WTC11 (cell line): ENCODE measurements at regions not wholly inside any gene's neighbourhood (a gene's known extent, or its start where the extent isn't known, plus 50 kb on each side); places are given as distances from the start of the nearest gene placed in this dataset.
A peak's percentile ranks its signal among the peaks of the same experiment; 100 is the strongest.

Experiments
- ATAC-seq: fragments of 200-7000 bp; cut with Tn5 transposase; 2 replicates; pipeline ENCODE4 v1.10.0; 2021; ENCODE audit warnings: mild to moderate bottlenecking, moderate library complexity
- CTCF ChIA-PET: fragments of 300-600 bp; sonication (Branson Sonifier 250); formaldehyde crosslinking; loops from one replicate; lab custom pipeline; 2021; ENCODE audit warnings: antibody characterized with exemption; lab: Charles Lee
- POLR2A ChIA-PET: fragments of 350-600 bp; sonication (Branson Sonifier 250); formaldehyde crosslinking; loops from one replicate; lab custom pipeline; 2021; ENCODE audit warnings: antibody characterized with exemption; lab: Charles Lee
- DNase-seq: peaks from one replicate; pipeline ENCODE4 v3.0.0; 2021; ENCODE audit warnings: low spot score
- H3K27ac Mint-ChIP-seq: 2 replicates; pipeline ENCODE4 v1.8.0; 2021; ENCODE audit warnings: mixed read lengths
- H3K27me3 Mint-ChIP-seq: 2 replicates; pipeline ENCODE4 v1.8.0; 2021; ENCODE audit warnings: low read depth, mild to moderate bottlenecking, moderate library complexity, mixed read lengths
- H3K36me3 Mint-ChIP-seq: 2 replicates; pipeline ENCODE4 v1.8.0; 2021; ENCODE audit warnings: mixed read lengths
- H3K4me1 Mint-ChIP-seq: 2 replicates; pipeline ENCODE4 v1.8.0; 2022; ENCODE audit warnings: mixed read lengths
- H3K4me3 Mint-ChIP-seq: 2 replicates; pipeline ENCODE4 v1.8.0; 2021; ENCODE audit warnings: mild to moderate bottlenecking, moderate library complexity, mixed read lengths
- H3K9me3 Mint-ChIP-seq: 2 replicates; pipeline ENCODE4 v1.8.0; 2021; ENCODE audit warnings: mixed read lengths
- ETV6 ChIP-seq: sonication (generic); formaldehyde crosslinking; IDR thresholded peaks from 2 replicates; pipeline ENCODE4 v1.8.1; 2022; ENCODE audit warnings: mild to moderate bottlenecking, missing genetic modification reagents
- FOXJ3 ChIP-seq: sonication (generic); formaldehyde crosslinking; IDR thresholded peaks from 2 replicates; pipeline ENCODE4 v1.9.0; 2021; ENCODE audit warnings: missing genetic modification reagents, mild to moderate bottlenecking, borderline replicate concordance
- GABPB1 ChIP-seq: sonication (generic); formaldehyde crosslinking; IDR thresholded peaks from 2 replicates; pipeline ENCODE4 v1.8.1; 2023; ENCODE audit warnings: mild to moderate bottlenecking, missing genetic modification reagents
- GTF2I ChIP-seq: fragments of 250-450 bp; sonication (Bioruptor Pico); conservative IDR thresholded peaks from 2 replicates; pipeline ENCODE4 v1.4.0; 2021; ENCODE audit warnings: mild to moderate bottlenecking
- HMGA2 ChIP-seq: fragments of 250-450 bp; sonication (Bioruptor Pico); IDR thresholded peaks from 2 replicates; pipeline ENCODE4 v1.4.0; 2021; ENCODE audit warnings: mild to moderate bottlenecking, moderate library complexity
- KAT7 ChIP-seq: sonication (generic); formaldehyde crosslinking; IDR thresholded peaks from 2 replicates; pipeline ENCODE4 v1.8.1; 2023; ENCODE audit warnings: missing genetic modification reagents, mild to moderate bottlenecking, borderline replicate concordance
- MXD4 ChIP-seq: fragments of 250-450 bp; sonication (Bioruptor Pico); IDR thresholded peaks from 2 replicates; pipeline ENCODE4 v1.8.0; 2021; ENCODE audit warnings: mild to moderate bottlenecking, moderate library complexity, borderline replicate concordance
- NFYB ChIP-seq: sonication (generic); formaldehyde crosslinking; conservative IDR thresholded peaks from 2 replicates; pipeline ENCODE4 v1.8.0; 2022; ENCODE audit warnings: low read depth, missing genetic modification reagents
- OVOL2 ChIP-seq: fragments of 250-450 bp; sonication (Bioruptor Pico); IDR thresholded peaks from 2 replicates; pipeline ENCODE4 v1.9.0; 2021; ENCODE audit warnings: mild to moderate bottlenecking, borderline replicate concordance
- SMAD4 ChIP-seq: sonication (generic); formaldehyde crosslinking; IDR thresholded peaks from 2 replicates; pipeline ENCODE4 v1.8.0; 2022; ENCODE audit warnings: mild to moderate bottlenecking, missing genetic modification reagents
- TCF7 ChIP-seq: sonication (generic); formaldehyde crosslinking; IDR thresholded peaks from 2 replicates; pipeline ENCODE4 v1.8.0; 2022; ENCODE audit warnings: mild to moderate bottlenecking, low read depth, missing genetic modification reagents, moderate library complexity
- ZNF263 ChIP-seq: sonication (generic); formaldehyde crosslinking; IDR thresholded peaks from 2 replicates; pipeline ENCODE4 v1.8.1; 2022; ENCODE audit warnings: low read depth, mild to moderate bottlenecking, moderate library complexity, missing genetic modification reagents
- ZNF671 ChIP-seq: fragments of 250-450 bp; sonication (Bioruptor Pico); IDR thresholded peaks from 2 replicates; pipeline ENCODE4 v1.8.0; 2021; ENCODE audit warnings: mild to moderate bottlenecking
- TF ChIP-seq, protein P1 (sequence below): sonication (generic); formaldehyde crosslinking; IDR thresholded peaks from 2 replicates; pipeline ENCODE4 v1.8.1; 2022; ENCODE audit warnings: mild to moderate bottlenecking, missing genetic modification reagents, moderate library complexity, borderline replicate concordance
- TF ChIP-seq, protein P2 (sequence below): sonication (generic); formaldehyde crosslinking; IDR thresholded peaks from 2 replicates; pipeline ENCODE4 v1.8.1; 2023; ENCODE audit warnings: mild to moderate bottlenecking, missing genetic modification reagents
- TF ChIP-seq, protein P3 (sequence below): fragments of 250-450 bp; sonication (Bioruptor Pico); IDR thresholded peaks from 2 replicates; pipeline ENCODE4 v1.9.0; 2021; ENCODE audit warnings: mild to moderate bottlenecking, borderline replicate concordance
- TF ChIP-seq, protein P4 (sequence below): sonication (generic); formaldehyde crosslinking; IDR thresholded peaks from 2 replicates; pipeline ENCODE4 v1.8.1; 2023; ENCODE audit warnings: mild to moderate bottlenecking, missing genetic modification reagents, moderate library complexity
- TF ChIP-seq, protein P5 (sequence below): sonication (generic); formaldehyde crosslinking; IDR thresholded peaks from 2 replicates; pipeline ENCODE4 v1.8.1; 2023; ENCODE audit warnings: mild to moderate bottlenecking, missing genetic modification reagents, moderate library complexity
- TF ChIP-seq, protein P6 (sequence below): sonication (generic); formaldehyde crosslinking; conservative IDR thresholded peaks from 2 replicates; pipeline ENCODE4 v1.8.1; 2022; ENCODE audit warnings: mild to moderate bottlenecking, missing genetic modification reagents

DNA sequence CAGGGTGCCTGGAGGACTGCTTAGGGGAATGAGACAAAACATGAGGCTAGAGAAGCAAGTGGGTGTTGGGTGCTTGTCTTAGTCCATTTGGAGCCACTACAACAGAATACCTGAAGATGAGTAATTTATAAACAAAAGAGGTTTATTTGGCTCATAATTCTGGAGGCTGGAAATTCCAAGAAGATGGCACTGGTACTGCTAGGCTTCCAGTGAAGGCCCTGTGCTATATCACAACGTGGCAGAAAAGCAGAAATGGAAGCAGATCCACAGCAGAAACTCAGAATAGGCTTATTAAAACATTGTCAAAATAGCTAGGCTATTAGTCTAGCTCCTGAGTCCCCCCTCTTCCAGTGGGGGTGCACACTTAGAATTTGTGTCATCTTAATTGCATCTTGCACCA, 701.7 kb downstream of the RWDD3 start (continued):
- no peak for TF ChIP-seq NFYB (CRISPR knock-in tag)
- TF ChIP-seq HMGA2 (CRISPR knock-in tag), result no peak
- TF ChIP-seq, protein P1, sequence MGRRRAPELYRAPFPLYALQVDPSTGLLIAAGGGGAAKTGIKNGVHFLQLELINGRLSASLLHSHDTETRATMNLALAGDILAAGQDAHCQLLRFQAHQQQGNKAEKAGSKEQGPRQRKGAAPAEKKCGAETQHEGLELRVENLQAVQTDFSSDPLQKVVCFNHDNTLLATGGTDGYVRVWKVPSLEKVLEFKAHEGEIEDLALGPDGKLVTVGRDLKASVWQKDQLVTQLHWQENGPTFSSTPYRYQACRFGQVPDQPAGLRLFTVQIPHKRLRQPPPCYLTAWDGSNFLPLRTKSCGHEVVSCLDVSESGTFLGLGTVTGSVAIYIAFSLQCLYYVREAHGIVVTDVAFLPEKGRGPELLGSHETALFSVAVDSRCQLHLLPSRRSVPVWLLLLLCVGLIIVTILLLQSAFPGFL (CRISPR knock-in tag), result no peak
- TF ChIP-seq, protein P2, sequence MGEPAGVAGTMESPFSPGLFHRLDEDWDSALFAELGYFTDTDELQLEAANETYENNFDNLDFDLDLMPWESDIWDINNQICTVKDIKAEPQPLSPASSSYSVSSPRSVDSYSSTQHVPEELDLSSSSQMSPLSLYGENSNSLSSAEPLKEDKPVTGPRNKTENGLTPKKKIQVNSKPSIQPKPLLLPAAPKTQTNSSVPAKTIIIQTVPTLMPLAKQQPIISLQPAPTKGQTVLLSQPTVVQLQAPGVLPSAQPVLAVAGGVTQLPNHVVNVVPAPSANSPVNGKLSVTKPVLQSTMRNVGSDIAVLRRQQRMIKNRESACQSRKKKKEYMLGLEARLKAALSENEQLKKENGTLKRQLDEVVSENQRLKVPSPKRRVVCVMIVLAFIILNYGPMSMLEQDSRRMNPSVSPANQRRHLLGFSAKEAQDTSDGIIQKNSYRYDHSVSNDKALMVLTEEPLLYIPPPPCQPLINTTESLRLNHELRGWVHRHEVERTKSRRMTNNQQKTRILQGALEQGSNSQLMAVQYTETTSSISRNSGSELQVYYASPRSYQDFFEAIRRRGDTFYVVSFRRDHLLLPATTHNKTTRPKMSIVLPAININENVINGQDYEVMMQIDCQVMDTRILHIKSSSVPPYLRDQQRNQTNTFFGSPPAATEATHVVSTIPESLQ, result no peak
- no peak for TF ChIP-seq ZNF263 (CRISPR knock-in tag)

DNA sequence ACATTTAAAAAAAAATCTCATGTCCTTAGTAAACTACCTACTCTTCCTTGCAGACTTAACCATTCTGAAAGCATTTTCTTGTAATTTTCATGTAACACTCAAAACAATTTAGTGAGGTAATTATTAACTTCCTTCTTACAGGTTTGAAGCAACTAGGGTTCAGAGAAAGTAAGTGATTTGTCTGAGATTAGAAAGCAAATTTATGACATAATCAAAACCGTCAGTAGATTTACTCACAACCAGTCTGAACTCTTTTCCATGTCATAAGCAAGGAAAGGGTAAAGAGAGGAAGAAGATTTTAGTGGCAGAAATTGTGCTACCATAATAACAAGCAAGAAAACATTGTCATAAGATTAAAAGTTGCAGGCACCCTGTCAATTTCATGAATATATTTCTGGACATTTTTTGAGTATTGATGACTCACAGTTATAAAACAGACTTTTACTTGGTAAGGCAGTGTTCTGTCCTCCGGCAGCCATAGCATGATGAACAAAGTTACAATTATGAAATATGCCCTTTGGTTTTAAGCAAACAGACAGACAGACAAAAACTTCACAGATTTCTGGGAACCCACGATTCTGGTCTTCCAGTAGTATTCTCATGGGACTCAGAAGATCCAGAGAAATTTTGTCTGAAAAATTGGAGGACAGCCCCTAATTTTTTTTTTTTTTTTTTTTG, 707.2 kb downstream of the RWDD3 start:
- H3K4me3 Mint-ChIP-seq, result no peak overlapping the region
- no peaks in the 10 kb centered on the region for H3K36me3 Mint-ChIP-seq
- ATAC-seq (no peak), DNase-seq (no peak)
- no peaks in the 10 kb centered on the region for H3K4me1 Mint-ChIP-seq
- no peaks in the 10 kb centered on the region for H3K9me3 Mint-ChIP-seq
- POLR2A ChIA-PET, result no interaction called here
- CTCF ChIA-PET, result no interaction called here
- TF ChIP-seq MXD4 (CRISPR knock-in tag) (no peak), ETV6 (no peak)
- TF ChIP-seq, protein P3, sequence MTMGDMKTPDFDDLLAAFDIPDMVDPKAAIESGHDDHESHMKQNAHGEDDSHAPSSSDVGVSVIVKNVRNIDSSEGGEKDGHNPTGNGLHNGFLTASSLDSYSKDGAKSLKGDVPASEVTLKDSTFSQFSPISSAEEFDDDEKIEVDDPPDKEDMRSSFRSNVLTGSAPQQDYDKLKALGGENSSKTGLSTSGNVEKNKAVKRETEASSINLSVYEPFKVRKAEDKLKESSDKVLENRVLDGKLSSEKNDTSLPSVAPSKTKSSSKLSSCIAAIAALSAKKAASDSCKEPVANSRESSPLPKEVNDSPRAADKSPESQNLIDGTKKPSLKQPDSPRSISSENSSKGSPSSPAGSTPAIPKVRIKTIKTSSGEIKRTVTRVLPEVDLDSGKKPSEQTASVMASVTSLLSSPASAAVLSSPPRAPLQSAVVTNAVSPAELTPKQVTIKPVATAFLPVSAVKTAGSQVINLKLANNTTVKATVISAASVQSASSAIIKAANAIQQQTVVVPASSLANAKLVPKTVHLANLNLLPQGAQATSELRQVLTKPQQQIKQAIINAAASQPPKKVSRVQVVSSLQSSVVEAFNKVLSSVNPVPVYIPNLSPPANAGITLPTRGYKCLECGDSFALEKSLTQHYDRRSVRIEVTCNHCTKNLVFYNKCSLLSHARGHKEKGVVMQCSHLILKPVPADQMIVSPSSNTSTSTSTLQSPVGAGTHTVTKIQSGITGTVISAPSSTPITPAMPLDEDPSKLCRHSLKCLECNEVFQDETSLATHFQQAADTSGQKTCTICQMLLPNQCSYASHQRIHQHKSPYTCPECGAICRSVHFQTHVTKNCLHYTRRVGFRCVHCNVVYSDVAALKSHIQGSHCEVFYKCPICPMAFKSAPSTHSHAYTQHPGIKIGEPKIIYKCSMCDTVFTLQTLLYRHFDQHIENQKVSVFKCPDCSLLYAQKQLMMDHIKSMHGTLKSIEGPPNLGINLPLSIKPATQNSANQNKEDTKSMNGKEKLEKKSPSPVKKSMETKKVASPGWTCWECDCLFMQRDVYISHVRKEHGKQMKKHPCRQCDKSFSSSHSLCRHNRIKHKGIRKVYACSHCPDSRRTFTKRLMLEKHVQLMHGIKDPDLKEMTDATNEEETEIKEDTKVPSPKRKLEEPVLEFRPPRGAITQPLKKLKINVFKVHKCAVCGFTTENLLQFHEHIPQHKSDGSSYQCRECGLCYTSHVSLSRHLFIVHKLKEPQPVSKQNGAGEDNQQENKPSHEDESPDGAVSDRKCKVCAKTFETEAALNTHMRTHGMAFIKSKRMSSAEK (CRISPR knock-in tag), result no peak
- no peak overlapping the region for H3K27ac Mint-ChIP-seq
- H3K27me3 Mint-ChIP-seq, result no peaks in the 10 kb centered on the region

DNA sequence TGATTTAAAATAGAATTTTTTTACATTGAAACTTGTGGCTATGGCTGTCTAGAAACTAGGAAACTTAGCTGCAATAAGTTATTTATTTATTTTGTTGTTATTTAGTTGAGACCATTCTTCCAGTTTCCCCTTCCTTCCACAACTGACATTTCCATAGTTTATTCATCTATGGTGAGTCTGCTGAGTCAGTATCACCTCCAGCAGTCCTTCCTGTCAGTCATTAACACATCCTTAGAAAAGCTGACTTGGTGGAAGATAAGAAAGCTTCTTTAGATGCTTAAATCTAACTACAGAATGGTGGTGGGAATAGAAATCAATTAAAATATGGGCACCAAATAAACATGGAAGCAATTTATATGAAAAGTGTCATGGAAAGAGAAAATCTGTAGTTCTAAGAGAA, 714.0 kb downstream of the RWDD3 start:
- Mint-ChIP-seq H3K27ac (0 out of 2 replicates have a peak overlapping the region, but pooled peaks have one; percentile 26), H3K36me3 (no peaks in the 10 kb centered on the region), H3K9me3 (no peaks in the 10 kb centered on the region), H3K27me3 (no peaks in the 10 kb centered on the region), H3K4me3 (no peak overlapping the region), H3K4me1 (peaks cover 21% of the 10 kb centered on the region)
- ATAC-seq (no peak), DNase-seq (no peak)
- CTCF ChIA-PET, result no interaction called here
- POLR2A ChIA-PET, result no interaction called here
- no peak for TF ChIP-seq TCF7 (CRISPR knock-in tag)
- TF ChIP-seq NFYB (CRISPR knock-in tag), result no peak
- TF ChIP-seq OVOL2 (CRISPR knock-in tag), result no peak
- TF ChIP-seq ZNF671 (CRISPR knock-in tag), result no peak
- TF ChIP-seq, protein P4, sequence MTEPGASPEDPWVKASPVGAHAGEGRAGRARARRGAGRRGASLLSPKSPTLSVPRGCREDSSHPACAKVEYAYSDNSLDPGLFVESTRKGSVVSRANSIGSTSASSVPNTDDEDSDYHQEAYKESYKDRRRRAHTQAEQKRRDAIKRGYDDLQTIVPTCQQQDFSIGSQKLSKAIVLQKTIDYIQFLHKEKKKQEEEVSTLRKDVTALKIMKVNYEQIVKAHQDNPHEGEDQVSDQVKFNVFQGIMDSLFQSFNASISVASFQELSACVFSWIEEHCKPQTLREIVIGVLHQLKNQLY, result no peak
- TF ChIP-seq, protein P5, sequence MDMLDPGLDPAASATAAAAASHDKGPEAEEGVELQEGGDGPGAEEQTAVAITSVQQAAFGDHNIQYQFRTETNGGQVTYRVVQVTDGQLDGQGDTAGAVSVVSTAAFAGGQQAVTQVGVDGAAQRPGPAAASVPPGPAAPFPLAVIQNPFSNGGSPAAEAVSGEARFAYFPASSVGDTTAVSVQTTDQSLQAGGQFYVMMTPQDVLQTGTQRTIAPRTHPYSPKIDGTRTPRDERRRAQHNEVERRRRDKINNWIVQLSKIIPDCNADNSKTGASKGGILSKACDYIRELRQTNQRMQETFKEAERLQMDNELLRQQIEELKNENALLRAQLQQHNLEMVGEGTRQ (CRISPR knock-in tag), result no peak
- TF ChIP-seq, protein P6, sequence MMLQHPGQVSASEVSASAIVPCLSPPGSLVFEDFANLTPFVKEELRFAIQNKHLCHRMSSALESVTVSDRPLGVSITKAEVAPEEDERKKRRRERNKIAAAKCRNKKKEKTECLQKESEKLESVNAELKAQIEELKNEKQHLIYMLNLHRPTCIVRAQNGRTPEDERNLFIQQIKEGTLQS (CRISPR knock-in tag), result no peak
- no peak for TF ChIP-seq MXD4 (CRISPR knock-in tag)
- TF ChIP-seq KAT7, result no peak
- TF ChIP-seq FOXJ3 (CRISPR knock-in tag), result no peak
- TF ChIP-seq GTF2I (CRISPR knock-in tag), result no peak
- TF ChIP-seq SMAD4 (CRISPR knock-in tag), result no peak
- TF ChIP-seq, protein P1 (CRISPR knock-in tag), result no peak
- no peak for TF ChIP-seq GABPB1 (CRISPR knock-in tag)
